Loucy (cell line): ENCODE measurements at regions not wholly inside any gene's neighbourhood (a gene's known extent, or its start where the extent isn't known, plus 50 kb on each side); places are given as distances from the start of the nearest gene placed in this dataset.

Experiments
- EZH2phosphoT487 ChIP-seq: fragments of 200-600 bp; IDR thresholded peaks from 2 replicates; pipeline ENCODE4 v1.6.1; 2018; ENCODE audit warnings: antibody characterized with exemption, mild to moderate bottlenecking, moderate library complexity, borderline replicate concordance
- TF ChIP-seq, protein P1 (sequence below): fragments of 200-600 bp; sonication (generic); conservative IDR thresholded peaks from 2 replicates; pipeline ENCODE4 v1.5.1; 2014; ENCODE audit warnings: mild to moderate bottlenecking, antibody characterized with exemption, low read length

DNA sequence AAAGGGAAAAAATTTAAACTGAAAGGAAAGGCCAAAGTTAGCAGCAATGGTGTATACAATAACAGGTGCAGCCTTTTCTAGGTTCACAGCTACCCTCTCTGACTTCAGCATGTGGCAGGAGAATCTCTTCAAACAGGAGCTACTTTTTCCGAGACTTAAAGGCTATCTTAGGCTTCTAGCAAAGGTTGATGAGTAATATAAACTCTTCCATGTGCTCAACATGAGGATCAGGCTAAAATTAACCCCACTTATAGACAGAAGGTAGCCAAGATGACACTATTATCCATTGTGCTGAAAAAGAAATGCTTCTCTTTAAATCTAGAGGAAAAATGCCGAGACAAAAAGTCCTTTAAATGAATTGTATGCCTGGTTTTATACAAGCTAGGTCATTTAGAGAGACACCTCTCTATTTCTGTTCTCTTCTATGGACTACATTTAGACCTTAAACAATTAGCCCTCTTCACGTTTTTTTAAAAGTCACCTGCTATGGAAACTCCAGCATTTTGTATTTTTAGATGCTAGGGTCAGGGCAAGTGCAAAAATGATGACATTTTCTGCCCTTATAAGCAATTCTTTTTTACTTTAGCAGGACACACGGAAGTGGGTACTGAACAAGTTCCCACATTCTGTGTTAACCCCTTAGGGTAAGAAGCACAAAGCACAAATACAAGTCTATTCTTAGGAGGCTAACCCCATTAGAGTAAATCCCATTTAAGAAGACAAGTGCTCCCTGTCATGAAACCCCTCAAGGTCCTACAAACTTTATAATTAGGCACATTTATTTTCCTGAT lies 216.8 kb upstream of the CITED2 start:
- TF ChIP-seq, protein P1, sequence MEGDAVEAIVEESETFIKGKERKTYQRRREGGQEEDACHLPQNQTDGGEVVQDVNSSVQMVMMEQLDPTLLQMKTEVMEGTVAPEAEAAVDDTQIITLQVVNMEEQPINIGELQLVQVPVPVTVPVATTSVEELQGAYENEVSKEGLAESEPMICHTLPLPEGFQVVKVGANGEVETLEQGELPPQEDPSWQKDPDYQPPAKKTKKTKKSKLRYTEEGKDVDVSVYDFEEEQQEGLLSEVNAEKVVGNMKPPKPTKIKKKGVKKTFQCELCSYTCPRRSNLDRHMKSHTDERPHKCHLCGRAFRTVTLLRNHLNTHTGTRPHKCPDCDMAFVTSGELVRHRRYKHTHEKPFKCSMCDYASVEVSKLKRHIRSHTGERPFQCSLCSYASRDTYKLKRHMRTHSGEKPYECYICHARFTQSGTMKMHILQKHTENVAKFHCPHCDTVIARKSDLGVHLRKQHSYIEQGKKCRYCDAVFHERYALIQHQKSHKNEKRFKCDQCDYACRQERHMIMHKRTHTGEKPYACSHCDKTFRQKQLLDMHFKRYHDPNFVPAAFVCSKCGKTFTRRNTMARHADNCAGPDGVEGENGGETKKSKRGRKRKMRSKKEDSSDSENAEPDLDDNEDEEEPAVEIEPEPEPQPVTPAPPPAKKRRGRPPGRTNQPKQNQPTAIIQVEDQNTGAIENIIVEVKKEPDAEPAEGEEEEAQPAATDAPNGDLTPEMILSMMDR = no peak
- TF ChIP-seq EZH2phosphoT487 = no peak
